ENCODE measurements at regions not wholly inside any gene's neighbourhood (a gene's known extent, or its start where the extent isn't known, plus 50 kb on each side); places are given as distances from the start of the nearest gene placed in this dataset.

DNA sequence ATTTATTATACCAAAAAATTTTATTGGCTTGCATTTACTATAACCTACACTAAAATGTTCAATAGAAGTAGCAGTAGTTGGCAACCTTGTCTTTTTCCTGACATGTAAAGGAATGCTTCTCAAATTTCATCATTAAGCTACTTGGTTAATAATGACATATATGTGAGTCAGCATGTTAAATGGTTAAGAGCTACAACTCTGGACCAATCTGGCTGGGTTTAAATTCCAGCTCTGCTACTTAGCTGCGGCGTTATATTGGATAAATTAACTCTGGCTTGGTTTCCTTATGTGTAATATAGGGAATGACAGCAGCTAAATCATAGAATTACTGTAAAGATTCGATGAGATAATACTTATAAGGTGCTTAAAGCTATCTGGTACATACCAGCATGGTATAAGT lies 53.7 kb upstream of the OTOGL start:
- Histone ChIP-seq H3K4me1 (no peaks in the 10 kb centered on the region), H3K4me3 (no peak overlapping the region), H3K36me3 (no peaks in the 10 kb centered on the region), H3K27ac (no peak overlapping the region), H3K9me3 (no peaks in the 10 kb centered on the region), H3K27me3 (no peaks in the 10 kb centered on the region)
- DNase-seq (no peak), ATAC-seq (no peak)
- TF ChIP-seq, protein P1, sequence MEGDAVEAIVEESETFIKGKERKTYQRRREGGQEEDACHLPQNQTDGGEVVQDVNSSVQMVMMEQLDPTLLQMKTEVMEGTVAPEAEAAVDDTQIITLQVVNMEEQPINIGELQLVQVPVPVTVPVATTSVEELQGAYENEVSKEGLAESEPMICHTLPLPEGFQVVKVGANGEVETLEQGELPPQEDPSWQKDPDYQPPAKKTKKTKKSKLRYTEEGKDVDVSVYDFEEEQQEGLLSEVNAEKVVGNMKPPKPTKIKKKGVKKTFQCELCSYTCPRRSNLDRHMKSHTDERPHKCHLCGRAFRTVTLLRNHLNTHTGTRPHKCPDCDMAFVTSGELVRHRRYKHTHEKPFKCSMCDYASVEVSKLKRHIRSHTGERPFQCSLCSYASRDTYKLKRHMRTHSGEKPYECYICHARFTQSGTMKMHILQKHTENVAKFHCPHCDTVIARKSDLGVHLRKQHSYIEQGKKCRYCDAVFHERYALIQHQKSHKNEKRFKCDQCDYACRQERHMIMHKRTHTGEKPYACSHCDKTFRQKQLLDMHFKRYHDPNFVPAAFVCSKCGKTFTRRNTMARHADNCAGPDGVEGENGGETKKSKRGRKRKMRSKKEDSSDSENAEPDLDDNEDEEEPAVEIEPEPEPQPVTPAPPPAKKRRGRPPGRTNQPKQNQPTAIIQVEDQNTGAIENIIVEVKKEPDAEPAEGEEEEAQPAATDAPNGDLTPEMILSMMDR (IDR thresholded peaks at IDR 0.05 in 4 of 5, conservative IDR thresholded peaks at IDR 0.05 in 1 of 5) = no peak
- TF ChIP-seq POLR2A (IDR thresholded peaks at IDR 0.05) = no peak
- in situ Hi-C loops (cut with MboI; ENCODE audit: low sequenced_read_pairs in 4 of 4) = no loop called here
- intact Hi-C loops (cut with DNase I; ENCODE audit: low total_unique reads) = no loop called here

DNA sequence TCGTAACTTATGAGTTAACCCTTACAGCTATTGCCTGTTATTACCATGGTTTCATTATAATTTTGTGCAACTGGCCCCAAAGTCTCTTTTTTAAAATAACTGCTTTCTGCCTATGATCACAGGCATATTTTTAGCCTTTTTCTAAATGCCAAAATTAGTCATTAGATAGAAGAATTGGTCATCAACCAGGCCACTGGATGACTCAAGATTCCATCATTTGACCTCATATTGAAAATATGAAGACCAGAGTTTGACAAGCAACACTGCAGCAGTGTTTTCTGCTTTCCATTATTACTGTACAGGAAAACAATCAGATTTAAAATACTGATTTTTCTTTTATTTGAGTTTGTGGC lies 54.7 kb upstream of the OTOGL start:
- H3K27ac ChIP-seq = no peak overlapping the region

DNA sequence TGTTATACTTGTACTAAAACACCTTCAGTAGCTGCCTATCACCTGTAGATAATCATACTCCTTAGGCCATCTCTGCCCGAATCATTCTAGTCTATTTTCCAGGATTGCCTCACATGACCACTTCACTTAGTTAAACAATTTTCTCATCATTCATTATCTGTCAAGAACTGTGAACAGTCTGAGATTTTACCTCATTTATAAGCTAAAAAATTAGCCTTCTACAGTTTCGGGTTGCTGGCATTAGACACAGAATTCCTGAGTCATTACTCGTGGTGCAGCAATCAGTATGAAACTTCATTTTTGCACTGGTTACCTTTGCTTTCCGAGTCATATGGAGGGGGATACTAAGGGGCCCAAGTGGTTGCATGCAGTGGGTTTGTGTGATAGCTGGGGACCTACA lies 57.6 kb upstream of the OTOGL start:
- Histone ChIP-seq H3K36me3 (no peaks in the 10 kb centered on the region), H3K27ac (no peak overlapping the region), H3K9me3 (no peaks in the 10 kb centered on the region), H3K27me3 (no peaks in the 10 kb centered on the region), H3K4me3 (no peak overlapping the region), H3K4me1 (no peaks in the 10 kb centered on the region)
- TF ChIP-seq, protein P1 (IDR thresholded peaks at IDR 0.05 in 4 of 5, conservative IDR thresholded peaks at IDR 0.05 in 1 of 5) = no peak
- TF ChIP-seq POLR2A (IDR thresholded peaks at IDR 0.05) = no peak
- DNase-seq (no peak), ATAC-seq (no peak)
- intact Hi-C loops (cut with DNase I; ENCODE audit: low total_unique reads) = no loop called here
- in situ Hi-C loops (cut with MboI; ENCODE audit: low sequenced_read_pairs in 4 of 4) = no loop called here

More for the DNA sequence above, 54.7 kb upstream of the OTOGL start:
- Histone ChIP-seq H3K36me3 (no peaks in the 10 kb centered on the region), H3K4me1 (no peaks in the 10 kb centered on the region), H3K27me3 (no peaks in the 10 kb centered on the region), H3K4me3 (no peak overlapping the region), H3K9me3 (no peaks in the 10 kb centered on the region)
- in situ Hi-C loops (cut with MboI; ENCODE audit: low sequenced_read_pairs in 4 of 4) (no loop called here), intact Hi-C loops (cut with DNase I; ENCODE audit: low total_unique reads) (no loop called here)
- TF ChIP-seq, protein P1 (IDR thresholded peaks at IDR 0.05 in 4 of 5, conservative IDR thresholded peaks at IDR 0.05 in 1 of 5) = no peak
- no peak for TF ChIP-seq POLR2A (IDR thresholded peaks at IDR 0.05)
- ATAC-seq (no peak), DNase-seq (no peak)

DNA sequence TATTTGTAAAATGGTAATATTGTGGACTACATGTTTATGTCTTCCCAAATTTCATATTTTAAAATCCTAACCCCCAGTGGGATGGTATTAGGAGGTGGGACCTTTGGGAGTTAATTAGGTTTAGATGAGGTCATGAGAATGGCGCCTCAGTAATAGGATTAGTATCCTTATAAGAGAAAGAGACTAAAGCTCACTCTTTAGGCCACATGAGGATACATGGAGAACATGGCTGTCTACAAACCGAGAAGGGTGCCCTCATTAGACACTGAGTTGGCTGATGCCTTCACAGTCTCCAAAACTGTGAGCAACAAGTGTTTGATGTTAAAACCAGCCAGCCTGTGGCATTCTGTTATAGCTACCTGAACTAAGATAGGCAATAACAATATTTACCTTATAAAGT lies 58.3 kb upstream of the OTOGL start:
- H3K27me3 ChIP-seq = no peaks in the 10 kb centered on the region
- no peak overlapping the region for H3K27ac ChIP-seq
- H3K4me1 ChIP-seq = no peaks in the 10 kb centered on the region
- H3K36me3 ChIP-seq = no peaks in the 10 kb centered on the region
- TF ChIP-seq, protein P1 (IDR thresholded peaks at IDR 0.05 in 4 of 5, conservative IDR thresholded peaks at IDR 0.05 in 1 of 5) = no peak
- no peak for TF ChIP-seq POLR2A (IDR thresholded peaks at IDR 0.05)
- no peak for DNase-seq
- intact Hi-C loops (cut with DNase I; ENCODE audit: low total_unique reads) = no loop called here
- in situ Hi-C loops (cut with MboI; ENCODE audit: low sequenced_read_pairs in 4 of 4) = no loop called here
- no peak overlapping the region for H3K4me3 ChIP-seq
- ATAC-seq = no peak
- no peaks in the 10 kb centered on the region for H3K9me3 ChIP-seq

DNA sequence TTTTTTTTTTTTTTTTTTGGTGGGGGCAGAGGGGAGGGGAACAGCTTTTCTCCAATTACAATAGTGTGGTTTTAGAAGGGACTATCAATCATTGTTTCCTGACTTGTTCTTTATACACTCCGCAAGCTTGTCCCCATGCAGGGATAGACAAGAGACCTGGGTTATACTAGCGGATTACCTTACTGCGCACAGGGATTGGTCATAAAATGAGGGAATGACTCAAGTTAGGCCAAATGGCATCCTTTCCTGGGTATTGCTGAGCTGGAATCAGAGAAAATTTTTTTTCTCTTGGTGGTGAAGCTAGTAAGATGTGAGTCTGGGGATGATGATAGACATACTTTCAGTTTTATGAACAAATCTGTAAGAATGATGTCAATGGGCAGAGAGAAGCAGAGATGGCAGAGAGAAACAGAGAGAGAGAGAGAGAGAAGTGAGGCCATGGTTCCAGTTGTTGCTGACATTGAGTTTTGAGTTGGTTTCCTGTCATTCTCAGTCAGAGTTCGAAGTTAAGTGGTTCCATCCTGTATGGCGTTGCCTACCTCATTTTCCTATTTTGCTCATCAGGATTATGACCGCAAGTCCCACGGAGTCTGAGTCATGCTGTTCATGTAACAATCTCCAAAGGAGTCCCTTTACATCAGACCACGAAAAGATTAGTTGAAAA lies 59.1 kb upstream of the OTOGL start:
- Histone ChIP-seq H3K4me1 (no peaks in the 10 kb centered on the region), H3K36me3 (no peaks in the 10 kb centered on the region), H3K4me3 (no peak overlapping the region), H3K27ac (no peak overlapping the region), H3K9me3 (no peaks in the 10 kb centered on the region), H3K27me3 (no peaks in the 10 kb centered on the region)
- intact Hi-C loops (cut with DNase I; ENCODE audit: low total_unique reads) = no loop called here
- ATAC-seq = no peak
- DNase-seq = no peak
- in situ Hi-C loops (cut with MboI; ENCODE audit: low sequenced_read_pairs in 4 of 4) = no loop called here
- TF ChIP-seq POLR2A (IDR thresholded peaks at IDR 0.05) = no peak
- TF ChIP-seq, protein P1 (IDR thresholded peaks at IDR 0.05 in 4 of 5, conservative IDR thresholded peaks at IDR 0.05 in 1 of 5) = no peak

All from gastrocnemius medialis (tissue), 4 donors.